GM23248 (cell line): ENCODE measurements at regions not wholly inside any gene's neighbourhood (a gene's known extent, or its start where the extent isn't known, plus 50 kb on each side); places are given as distances from the start of the nearest gene placed in this dataset.

ENCODE experiments used
- EZH2 ChIP-seq: fragments of 200-600 bp; sonication (generic); IDR thresholded peaks from 2 replicates; pipeline ENCODE4 v1.6.1; 2018; ENCODE audit warnings: antibody characterized with exemption, mild to moderate bottlenecking; ENCODE audit not compliant: insufficient read depth, poor library complexity, severe bottlenecking
- EZH2phosphoT487 ChIP-seq: fragments of 200-600 bp; sonication (generic); IDR thresholded peaks from 2 replicates; pipeline ENCODE4 v1.6.1; 2018; ENCODE audit warnings: antibody characterized with exemption, moderate library complexity, mild to moderate bottlenecking, low read depth; ENCODE audit not compliant: insufficient read depth

DNA sequence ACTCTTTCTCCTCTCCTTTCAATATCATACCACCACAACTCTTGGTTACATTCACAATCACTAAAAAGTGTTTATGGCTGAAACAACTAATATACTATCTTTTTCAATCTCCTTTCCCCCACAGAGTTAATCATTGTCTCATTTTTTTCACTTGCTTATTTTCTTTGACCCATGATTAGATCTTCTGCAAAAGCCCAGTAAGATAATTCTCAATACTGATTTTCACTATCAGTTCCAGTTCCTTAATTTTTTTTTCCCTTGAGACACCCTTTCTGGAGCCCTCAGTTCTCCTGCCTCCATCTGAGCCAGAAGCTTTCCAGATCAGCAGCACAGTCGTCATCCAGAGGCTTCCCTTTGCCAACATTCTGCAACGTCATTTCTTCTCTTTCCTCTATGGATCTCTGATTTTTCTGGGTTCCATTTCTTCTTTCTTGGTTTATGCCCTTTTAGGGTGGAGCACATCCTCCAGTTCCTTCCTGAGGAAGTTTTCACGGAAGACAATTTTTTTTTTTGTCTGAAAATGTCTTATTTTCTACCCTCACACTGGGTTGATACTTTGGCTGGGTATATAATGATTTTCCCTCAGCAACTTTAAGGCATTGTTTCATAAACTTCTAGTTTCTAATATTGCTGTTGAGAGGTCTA, 88.7 kb upstream of the C15orf39 start:
- no peak for TF ChIP-seq EZH2phosphoT487
- TF ChIP-seq EZH2 = no peak
